Stimulated activated naive CD8-positive, alpha-beta T cell treated with anti-CD3 and anti-CD28 coated beads, Interleukin-15, Interleukin-2, amounts not matched to agents 100 U/mL and 50 U/mL, for 24 hours (primary cell): ENCODE measurements at regions not wholly inside any gene's neighbourhood (a gene's known extent, or its start where the extent isn't known, plus 50 kb on each side); places are given as distances from the start of the nearest gene placed in this dataset.
"Not testable (repeated sequence)": the region's sequence is repeated elsewhere in the genome, so short reads cannot be mapped to it uniquely, and the experiment has no call there.

Source experiments
- ATAC-seq: fragments of 150-1000 bp; cut with Tn5 transposase; one replicate; pipeline ENCODE4 v1.10.0; 2021
- DNase-seq: peaks from one replicate; pipeline ENCODE4 v3.0.0; 2021

DNA sequence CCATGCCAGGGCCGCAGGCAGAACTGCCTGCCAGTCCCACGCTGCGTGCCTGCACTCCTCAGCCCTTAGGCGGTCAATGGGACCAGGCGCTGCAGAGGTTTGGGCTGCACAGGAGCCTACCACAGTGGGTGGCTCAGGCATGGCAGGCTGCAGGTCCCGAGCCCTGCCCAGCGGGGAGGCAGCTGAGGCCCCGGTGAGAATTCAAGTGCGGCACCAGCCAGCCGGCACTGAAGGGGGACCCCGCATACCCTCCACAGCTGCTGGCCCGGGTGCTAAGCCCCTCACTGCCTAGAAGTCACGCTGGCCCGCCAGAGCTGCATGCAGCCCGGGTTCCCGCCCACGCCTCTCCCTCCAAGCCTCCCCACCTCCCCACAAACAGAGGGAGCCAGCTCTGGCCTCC lies 302.5 kb upstream of the UGT8 start:
- DNase-seq, result no peak

DNA sequence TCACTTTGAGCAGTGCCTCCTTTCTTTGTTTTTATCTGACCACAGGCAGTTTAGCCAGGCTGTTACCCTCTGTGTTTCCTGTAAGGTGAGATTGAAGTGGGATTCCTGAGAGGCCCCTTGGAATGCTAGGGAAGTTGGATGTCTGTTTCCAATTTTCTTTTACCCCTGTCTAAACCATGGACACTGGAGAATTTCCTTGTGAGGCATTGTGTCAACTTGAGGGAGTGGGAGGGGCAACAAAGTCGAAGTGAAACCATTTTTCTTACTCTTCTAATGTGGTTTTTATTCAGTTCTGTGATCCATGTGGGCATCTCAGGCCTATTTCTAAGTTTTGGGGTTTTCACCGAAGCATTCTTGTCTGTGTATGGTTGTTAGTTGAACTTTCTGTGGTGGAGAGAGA lies 296.1 kb upstream of the UGT8 start:
- no peak for ATAC-seq
- DNase-seq, result no peak

More for the DNA sequence above, 302.5 kb upstream of the UGT8 start:
- ATAC-seq, result no peak

- DNase-seq (no peak), ATAC-seq (no peak)
Observed at GRCh38 chr4:114304046-114304445, 294.6 kb upstream of the UGT8 start.

GRCh38 chr4:114304567-114304966 lies 294.0 kb upstream of the UGT8 start:
- ATAC-seq, result no peak
- no peak for DNase-seq

- DNase-seq (no peak), ATAC-seq (no peak)
Observed at GRCh38 chr4:114306946-114307345, 291.7 kb upstream of the UGT8 start.

GRCh38 chr4:114310296-114310925 lies 288.2 kb upstream of the UGT8 start:
- no peak for ATAC-seq
- no peak for DNase-seq

DNA sequence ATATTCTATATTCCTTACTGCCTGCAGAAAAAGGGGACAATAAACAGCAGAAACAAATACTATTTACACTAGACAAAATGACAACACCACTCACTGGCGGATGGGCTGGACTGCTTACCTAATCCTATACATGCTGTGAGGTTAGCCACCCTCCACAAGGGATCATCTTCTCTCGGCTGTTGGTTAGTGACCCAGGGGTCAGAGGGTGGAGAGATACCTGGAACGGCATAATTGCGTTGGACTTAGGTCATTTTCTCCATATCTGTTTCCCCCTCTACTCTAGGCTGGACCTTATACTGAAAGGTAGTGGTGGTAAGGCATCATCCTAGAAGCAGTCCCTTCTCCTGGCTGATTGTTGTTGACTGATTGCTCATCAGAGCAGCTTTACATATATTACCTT lies 286.8 kb upstream of the UGT8 start:
- DNase-seq (no peak), ATAC-seq (no peak)

GRCh38 chr4:114312338-114312737 lies 286.3 kb upstream of the UGT8 start:
- no peak for ATAC-seq
- DNase-seq, result no peak

GRCh38 chr4:114316789-114317188 lies 281.8 kb upstream of the UGT8 start:
- no peak for DNase-seq
- ATAC-seq, result no peak

DNA sequence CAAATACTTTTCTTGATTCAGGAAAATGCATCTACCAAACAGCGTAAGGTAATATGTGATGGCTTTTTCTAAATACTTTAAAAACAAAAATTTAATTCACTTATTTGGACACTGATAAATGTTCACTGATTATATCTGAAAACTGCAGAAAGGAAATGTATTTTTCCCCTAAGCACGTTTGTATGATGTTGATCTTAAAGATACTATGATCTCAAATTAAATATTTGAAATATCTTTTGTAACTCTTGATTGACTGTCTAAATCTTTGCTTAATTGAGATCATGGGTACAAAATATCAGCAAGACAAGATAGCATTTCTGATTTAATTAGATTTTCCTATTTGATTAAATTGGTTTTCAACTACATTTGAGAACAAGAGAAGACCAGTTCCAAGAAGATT lies 281.0 kb upstream of the UGT8 start:
- no peak for DNase-seq
- ATAC-seq, result no peak

DNA sequence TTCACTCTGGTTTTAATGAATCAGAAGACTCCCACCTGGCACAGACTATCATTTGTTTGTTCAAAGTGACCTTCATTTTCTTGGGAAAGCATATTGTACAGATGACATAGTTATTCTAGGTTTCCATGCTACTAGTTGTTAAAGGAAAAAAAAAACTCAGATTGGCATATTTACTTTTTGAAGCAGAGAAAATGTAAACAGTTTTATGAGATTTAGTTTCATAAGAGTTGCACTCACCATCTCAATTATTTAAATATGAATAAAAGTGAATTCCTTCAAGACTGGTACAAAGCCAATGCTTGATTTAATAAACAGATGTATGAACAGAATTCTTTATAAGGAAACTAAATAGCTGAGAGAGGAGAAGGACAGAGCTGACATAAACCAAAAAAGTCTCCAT lies 280.3 kb upstream of the UGT8 start:
- DNase-seq, result no peak

GRCh38 chr4:114320126-114320525 lies 278.5 kb upstream of the UGT8 start:
- DNase-seq (no peak), ATAC-seq (no peak)

More for the DNA sequence above, 280.3 kb upstream of the UGT8 start:
- no peak for ATAC-seq

GRCh38 chr4:114321366-114321765 lies 277.2 kb upstream of the UGT8 start:
- DNase-seq, result no peak
- ATAC-seq, result no peak

GRCh38 chr4:114323841-114324240 lies 274.8 kb upstream of the UGT8 start:
- no peak for DNase-seq

DNA sequence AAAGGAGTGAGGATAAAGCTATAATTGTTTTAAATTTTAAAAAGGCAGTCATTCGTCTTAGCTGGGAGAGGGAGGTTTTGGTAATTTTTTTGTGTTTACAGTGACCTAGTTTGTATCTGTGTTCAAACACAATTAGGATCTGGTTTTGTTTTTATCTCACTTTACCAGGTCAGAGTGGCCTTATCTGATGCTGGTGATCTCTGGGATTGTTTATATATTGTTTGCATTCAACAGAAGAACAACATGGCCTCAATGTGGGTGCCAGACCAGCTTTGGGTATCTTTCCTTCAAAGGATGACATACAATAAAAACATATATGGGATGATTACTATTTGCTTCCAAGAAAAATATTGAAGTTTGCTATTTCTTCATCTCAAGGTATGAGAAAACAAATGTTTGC lies 272.2 kb upstream of the UGT8 start:
- ATAC-seq, result no peak
- no peak for DNase-seq

More at GRCh38 chr4:114323841-114324240, 274.8 kb upstream of the UGT8 start:
- ATAC-seq, result no peak

- ATAC-seq, result no peak
- DNase-seq, result no peak
Observed at GRCh38 chr4:114332119-114332518, 266.5 kb upstream of the UGT8 start.

DNA sequence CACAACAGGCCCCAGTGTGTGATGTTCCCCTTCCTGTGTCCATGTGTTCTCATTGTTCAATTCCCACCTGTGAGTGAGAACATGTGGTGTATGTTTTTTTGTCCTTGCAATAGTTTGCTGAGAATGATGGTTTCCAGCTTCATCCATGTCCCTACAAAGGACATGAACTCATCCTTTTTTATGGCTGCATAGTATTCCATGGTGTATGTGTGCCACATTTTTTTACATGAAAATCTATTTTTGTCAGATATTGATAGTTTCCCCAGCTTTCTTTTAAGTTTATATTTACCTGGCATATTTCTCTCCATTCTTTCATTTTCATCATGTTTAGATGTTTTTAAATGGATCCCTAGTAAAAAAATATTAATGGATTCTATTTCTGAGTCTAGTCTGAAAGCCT lies 264.2 kb upstream of the UGT8 start:
- DNase-seq, ATAC-seq: not testable (repeated sequence)

- no peak for ATAC-seq
- no peak for DNase-seq
Observed at GRCh38 chr4:114334884-114335330, 263.7 kb upstream of the UGT8 start.

DNA sequence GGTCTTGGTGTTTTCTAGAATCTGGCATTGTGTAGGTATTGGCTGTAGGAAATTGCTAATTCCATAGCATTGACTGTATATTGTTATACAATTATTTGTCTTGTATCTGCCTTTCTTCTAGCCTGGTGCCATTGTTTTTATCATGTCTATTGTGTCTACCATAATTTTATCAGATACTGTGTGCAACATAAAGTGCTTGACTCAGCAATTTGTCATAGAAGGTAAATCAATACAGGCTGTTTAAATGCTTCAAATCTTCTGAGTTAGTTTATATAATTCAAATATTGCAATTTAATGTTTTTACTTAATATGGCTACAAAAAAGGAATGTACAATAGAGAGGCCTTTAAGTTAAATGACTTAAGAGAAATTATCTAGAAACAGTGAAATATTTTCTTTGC lies 263.3 kb upstream of the UGT8 start:
- no peak for DNase-seq
- ATAC-seq, result no peak

DNA sequence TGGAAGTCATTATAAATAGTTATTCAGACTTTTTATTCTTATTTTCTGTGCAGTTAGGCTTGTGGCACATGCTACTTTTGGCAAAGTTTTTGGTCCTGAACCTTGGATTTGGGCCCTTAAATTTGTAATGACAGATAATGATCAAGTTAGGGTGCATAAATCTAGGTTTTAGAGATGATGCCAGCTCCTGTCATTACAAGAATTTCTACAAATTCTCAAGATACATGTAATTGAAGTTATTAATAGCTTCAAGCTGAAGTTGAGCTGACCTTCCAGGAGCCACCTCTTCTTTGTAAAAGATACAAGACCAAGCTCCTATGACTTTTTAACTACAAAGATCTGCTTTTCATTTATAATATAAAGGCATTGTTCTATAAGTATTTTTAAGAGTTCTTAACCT lies 255.6 kb upstream of the UGT8 start:
- no peak for DNase-seq
- ATAC-seq, result no peak

- ATAC-seq (no peak), DNase-seq (no peak)
Observed at GRCh38 chr4:114349543-114350175, 248.9 kb upstream of the UGT8 start.

GRCh38 chr4:114358901-114359300 lies 239.7 kb upstream of the UGT8 start:
- ATAC-seq (no peak), DNase-seq (no peak)

- no peak for DNase-seq
- no peak for ATAC-seq
Observed at GRCh38 chr4:114361249-114361648, 237.4 kb upstream of the UGT8 start.

- DNase-seq, result no peak
- ATAC-seq, result no peak
Observed at GRCh38 chr4:114364857-114365256, 233.8 kb upstream of the UGT8 start.
